Iris pigment epithelial cell (primary cell): ENCODE measurements at regions not wholly inside any gene's neighbourhood (a gene's known extent, or its start where the extent isn't known, plus 50 kb on each side); places are given as distances from the start of the nearest gene placed in this dataset.
"Not testable (repeated sequence)": the region's sequence is repeated elsewhere in the genome, so short reads cannot be mapped to it uniquely, and the experiment has no call there.

ENCODE experiments used
- DNase-seq: peaks from one replicate; pipeline ENCODE4 v3.0.0-alpha.2; 2011; ENCODE audit warnings: low read depth

GRCh38 chr2:60357996-60358395 lies 195.5 kb downstream of the BCL11A start:
- DNase-seq, result no peak

DNA sequence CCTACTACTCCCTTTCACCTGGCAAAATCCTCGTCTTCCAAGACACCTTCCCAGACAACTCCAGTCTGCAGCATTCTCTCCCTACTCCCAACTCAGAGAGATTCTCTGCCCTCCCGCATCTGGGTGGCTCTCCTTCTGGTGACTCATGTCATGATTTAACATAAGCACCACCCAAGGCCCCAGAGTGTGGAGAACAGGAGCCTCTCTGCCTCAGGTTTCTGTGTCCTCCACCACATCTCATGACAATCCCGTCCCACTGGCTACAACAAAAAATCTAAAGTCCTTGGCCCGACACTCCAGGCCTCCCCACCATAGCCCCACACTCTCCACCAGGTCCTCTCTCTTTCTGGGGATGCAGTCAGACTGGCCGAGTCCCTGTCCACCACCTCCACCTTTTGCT lies 197.1 kb downstream of the BCL11A start:
- no peak for DNase-seq

GRCh38 chr2:60355849-60356261 lies 197.6 kb downstream of the BCL11A start:
- no peak for DNase-seq

DNA sequence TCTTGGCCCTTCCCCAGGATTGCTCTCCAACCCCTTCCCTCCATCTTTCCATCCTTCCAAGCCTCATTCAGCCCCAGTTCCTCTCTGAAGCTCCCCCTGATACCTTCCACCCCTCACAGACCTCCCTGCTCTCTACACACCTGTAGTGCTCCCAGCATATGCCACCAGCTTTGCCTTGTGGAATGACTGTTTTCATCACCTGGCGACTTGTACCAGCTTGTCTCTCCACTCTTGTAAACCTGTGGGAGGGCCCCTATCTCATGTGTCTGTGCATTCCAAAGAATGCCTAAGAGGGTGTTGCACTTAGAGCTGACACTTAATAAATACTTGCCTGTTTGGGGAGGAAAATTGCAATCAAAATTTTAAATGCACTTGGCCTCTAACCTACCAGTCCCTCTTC lies 198.7 kb downstream of the BCL11A start:
- no peak for DNase-seq

DNA sequence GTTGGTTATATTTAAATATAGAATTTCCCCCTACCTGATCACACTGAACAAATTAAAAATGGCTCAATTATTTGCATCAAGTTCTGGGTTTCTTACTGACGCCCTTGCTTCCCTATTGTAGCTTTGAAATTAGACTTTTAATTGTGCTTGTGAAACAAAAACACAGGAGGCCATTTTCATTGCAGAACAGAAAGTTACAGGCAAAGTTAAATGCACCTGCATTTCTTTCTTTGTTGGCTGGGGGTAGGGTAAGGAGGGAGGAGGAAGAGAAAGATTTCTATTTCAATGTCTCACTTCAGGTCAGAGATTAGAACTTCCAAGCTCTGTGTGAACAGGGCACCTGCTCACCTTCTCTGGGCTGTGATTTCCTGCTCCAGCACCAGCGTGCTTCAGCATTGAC lies 199.6 kb downstream of the BCL11A start:
- no peak for DNase-seq

DNA sequence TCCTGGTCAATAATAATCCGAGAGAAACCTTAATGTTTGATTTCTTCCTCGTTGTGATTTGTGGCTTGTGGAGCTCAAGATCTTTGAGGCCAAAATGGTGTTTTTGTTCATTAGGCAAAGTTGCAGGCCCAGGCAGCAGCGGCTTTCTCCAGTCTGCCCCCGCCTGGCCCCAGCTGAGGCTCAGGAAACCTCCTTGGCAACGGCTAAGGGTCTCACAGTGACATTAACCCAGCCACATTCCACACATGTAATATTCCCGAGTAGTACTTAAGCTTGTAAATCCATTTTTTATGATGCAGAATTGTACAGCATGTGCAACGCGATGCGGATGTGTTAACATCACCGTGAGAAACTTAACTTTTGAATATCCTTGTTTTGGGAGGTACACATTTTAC lies 200.1 kb downstream of the BCL11A start:
- DNase-seq, result no peak

DNA sequence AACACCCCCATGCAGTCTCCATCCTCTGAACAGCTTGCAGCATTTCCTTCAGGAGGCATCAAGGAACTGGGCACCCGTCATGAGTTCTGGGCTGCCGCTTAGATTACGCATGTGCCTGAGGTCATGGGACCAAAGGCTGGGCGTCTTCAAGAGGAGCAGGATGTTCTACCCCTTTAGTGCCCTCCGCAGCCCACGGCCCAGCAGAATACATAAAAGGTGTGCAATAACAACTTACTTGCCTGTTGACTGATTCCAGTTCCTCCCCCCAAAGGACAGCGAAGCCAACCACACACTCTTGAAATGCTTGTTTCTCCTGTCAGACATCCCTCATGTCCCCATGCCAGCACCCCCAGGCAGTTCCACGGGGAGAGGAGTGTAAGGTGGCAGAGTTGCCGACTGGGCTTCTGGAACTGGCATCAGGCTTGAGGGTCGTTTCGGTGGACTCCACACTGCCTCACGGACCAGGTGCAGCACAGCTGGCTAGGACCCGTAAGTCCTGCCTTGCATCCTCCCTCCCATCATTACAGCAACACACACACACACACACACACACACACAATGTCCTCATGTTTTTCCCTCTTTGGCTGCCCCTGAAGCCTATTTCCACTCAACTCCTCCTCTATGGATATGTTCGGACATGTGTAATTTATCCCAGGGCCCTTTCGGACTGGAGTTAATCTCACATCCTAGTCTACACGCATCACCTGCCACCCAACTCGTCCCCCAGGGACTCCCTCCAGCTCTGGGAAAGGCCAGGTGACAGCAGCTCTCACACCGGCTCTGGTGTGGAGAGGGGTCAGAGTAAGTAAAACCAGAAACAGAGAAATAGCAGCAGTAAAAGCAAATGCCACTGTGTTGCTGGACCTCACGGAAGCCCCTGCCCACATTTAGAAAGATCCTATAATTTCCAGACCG lies 200.7 kb downstream of the BCL11A start:
- DNase-seq, result no peak

- DNase-seq, result no peak
Observed at GRCh38 chr2:60351802-60352201, 201.7 kb downstream of the BCL11A start.

DNA sequence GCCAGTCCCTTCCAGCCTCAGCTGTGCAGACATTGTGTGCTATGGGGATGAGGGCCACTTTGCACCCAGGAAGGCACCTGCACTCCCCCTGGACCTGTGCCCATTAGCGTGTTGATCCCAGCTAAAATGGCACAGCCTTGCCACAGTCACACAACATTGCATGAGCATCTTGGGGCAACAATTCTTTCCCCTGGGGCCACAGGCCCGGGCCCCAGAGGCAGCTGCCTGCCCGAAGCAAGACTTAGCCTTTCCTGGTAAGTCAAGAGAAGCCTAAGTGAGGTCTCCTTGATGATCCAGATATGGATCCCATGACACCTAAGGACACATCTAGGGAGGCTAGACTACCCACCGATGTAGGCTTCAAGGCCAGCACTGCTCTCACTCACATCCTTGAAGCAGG lies 202.1 kb downstream of the BCL11A start:
- no peak for DNase-seq

DNA sequence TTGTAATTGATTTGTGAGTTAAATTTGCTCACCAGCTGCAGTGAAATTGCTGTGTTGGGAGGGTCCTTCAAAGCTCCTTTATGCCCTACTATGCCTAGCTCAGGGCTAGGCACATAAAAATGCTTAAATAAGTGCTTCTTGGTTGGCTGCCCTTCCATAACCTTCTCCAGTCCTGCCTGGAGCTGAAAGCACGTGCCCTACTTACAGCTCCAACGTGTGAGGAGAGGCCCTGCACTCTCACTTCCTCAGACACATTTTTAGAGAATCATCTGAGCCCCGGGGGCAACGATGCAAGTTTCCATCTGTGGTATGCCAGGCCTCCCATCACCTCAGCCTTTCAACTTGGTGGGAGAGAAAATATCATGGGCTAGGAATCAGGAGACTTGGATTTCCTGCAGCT lies 202.7 kb downstream of the BCL11A start:
- DNase-seq, result no peak

- DNase-seq, result no peak
Observed at GRCh38 chr2:60347781-60348180, 205.7 kb downstream of the BCL11A start.

DNA sequence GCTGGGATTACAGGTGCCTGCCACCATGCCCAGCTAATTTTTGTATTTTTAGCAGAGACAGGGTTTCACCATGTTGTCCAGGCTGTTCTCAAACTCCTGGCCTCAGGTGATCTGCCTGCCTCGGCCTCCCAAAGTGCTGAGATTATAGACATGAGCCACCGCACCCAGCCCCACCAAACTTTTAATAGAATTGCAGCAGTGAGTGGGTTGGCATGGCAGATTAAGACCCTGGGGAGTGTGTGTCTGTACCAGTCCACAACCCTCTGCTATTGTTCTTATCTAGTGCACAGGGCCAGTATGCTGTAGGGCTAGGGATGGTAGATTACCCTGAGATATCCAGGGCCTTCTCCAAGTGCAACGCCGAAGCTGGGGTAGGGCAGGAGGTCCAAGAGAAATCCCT lies 211.0 kb downstream of the BCL11A start:
- not testable (repeated sequence) for DNase-seq

- no peak for DNase-seq
Observed at GRCh38 chr2:60341151-60341550, 212.3 kb downstream of the BCL11A start.

GRCh38 chr2:60339286-60339685 lies 214.2 kb downstream of the BCL11A start:
- no peak for DNase-seq

GRCh38 chr2:60337142-60337497 lies 216.3 kb downstream of the BCL11A start:
- no peak for DNase-seq

GRCh38 chr2:60336442-60337141 lies 216.9 kb downstream of the BCL11A start:
- DNase-seq, result no peak

DNA sequence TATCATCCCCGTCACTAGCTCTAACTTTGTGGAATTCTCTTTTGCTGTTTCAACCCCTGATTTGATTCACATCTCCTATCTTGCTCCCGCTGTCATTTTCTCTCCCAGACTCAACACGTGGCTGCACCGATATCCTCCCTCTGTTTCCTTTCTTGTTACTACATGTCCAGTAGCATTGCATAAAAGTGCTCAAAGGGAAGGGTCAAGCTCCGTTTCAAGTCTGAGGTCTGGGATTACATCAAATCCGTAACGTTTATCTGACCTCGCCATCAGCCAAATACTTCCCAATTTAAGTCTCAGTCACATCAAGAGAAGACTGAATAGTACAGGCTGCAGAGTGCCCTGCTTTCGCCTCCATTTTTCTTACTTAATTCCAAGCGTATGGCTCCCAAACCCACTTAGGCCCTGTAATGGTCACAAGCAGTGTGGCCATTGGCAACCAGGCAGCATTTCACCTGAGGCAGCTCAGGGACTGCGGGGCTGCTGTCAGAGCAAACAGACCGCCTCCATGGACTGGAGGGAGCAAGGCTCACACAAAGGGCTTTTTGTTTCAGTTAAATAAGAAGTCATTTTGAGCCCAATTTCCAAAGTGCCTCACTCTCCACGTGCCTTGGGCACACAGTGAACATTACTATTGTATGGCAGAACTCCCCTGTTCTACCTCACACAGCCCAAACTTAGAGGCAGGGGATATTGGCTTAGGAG lies 217.8 kb downstream of the BCL11A start:
- no peak for DNase-seq

- DNase-seq, result no peak
Observed at GRCh38 chr2:60334610-60335009, 218.8 kb downstream of the BCL11A start.

- DNase-seq, result no peak
Observed at GRCh38 chr2:60333264-60333663, 220.2 kb downstream of the BCL11A start.

- no peak for DNase-seq
Observed at GRCh38 chr2:60331115-60331809, 222.2 kb downstream of the BCL11A start.

DNA sequence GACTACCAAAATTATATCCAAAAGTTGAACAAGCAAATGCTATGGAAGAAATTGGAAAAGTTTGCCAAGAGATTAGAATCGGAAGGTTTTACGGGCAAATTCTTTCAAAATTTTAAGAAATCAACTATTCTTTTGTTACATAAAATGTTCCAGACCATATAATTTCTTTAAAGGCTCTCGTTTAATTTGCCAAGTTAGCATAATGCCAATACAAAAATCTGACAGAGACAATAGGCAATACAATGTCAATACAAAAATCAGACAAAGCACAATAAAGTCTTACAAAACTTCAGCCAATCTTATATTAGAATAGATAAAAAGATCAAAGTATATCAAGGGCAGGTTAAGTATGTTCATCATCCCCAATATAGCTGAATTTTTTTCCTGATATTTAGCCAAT lies 224.2 kb downstream of the BCL11A start:
- DNase-seq, result no peak

DNA sequence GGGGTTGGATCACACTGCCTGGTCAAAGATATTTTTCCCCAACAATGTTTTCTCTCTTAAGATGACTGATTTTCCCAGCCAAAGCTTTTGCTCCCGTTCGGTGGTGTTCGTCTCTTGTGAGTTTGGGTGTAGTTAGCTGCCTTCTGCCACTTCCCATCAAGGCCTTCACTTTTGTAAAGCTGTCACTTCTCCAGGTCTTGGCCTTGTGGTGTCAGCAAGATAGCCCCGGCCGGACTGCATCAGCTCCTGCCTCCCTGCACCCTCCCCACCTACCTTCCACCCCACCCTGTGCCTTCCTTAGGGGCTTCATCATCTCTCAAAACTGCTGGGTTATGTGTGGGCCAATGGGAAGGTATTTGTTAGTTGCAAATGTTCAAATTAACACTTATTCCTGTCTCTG lies 228.9 kb downstream of the BCL11A start:
- DNase-seq, result no peak
